ENCODE measurements at regions not wholly inside any gene's neighbourhood (a gene's known extent, or its start where the extent isn't known, plus 50 kb on each side); places are given as distances from the start of the nearest gene placed in this dataset.

GRCh38 chr3:181793006-181793405 lies 81.3 kb downstream of the SOX2 start:
- Histone ChIP-seq H4K8ac (ENCODE audit: low read depth, low read length) (no peak overlapping the region), H3K79me2 (ENCODE audit: control insufficient read depth, insufficient read depth, low read length, poor library complexity) (no peaks in the 10 kb centered on the region), H2AK5ac (ENCODE audit: low read length) (no peak overlapping the region), H3K79me1 (ENCODE audit: low read length) (no peaks in the 10 kb centered on the region), H3K27me3 (ENCODE audit: insufficient read depth, low read length) (no peaks in the 10 kb centered on the region), H2AFZ (ENCODE audit: insufficient read depth, low read length, poor library complexity) (no peak overlapping the region), H3K4ac (ENCODE audit: low read depth, low read length) (no peak overlapping the region), H3K14ac (ENCODE audit: low read length) (no peak overlapping the region), H4K91ac (ENCODE audit: low read depth, low read length) (no peak overlapping the region), H3K18ac (ENCODE audit: low read length) (no peak overlapping the region), H2BK5ac (ENCODE audit: low read depth, low read length, poor library complexity) (no peak overlapping the region), H3K9me3 (ENCODE audit: insufficient read depth, low read depth, low read length) (no peaks in the 10 kb centered on the region), H3K4me2 (ENCODE audit: low read length) (no peak overlapping the region), H3K9ac (ENCODE audit: low read length) (no peak overlapping the region), H3K23ac (ENCODE audit: low read length) (no peak overlapping the region), H4K12ac (ENCODE audit: low read depth, low read length) (no peak overlapping the region), H3K4me1 (ENCODE audit: control insufficient read depth in 1 of 2, insufficient read depth in 2 of 2, low read length in 2 of 2) (no peaks in the 10 kb centered on the region), H2BK120ac (ENCODE audit: insufficient read depth, low read length, poor library complexity) (no peak overlapping the region), H3K36me3 (ENCODE audit: control insufficient read depth in 1 of 2, insufficient read depth in 2 of 2, low read length in 2 of 2) (no peaks in the 10 kb centered on the region), H2BK12ac (ENCODE audit: low read length) (no peak overlapping the region), H3K27ac (ENCODE audit: low read depth, low read length) (no peak overlapping the region), H3K4me3 (ENCODE audit: low read depth, low read length) (no peak overlapping the region)
- DNase-seq = no peak
- WGBS (ENCODE audit: extremely low coverage, insufficient coverage, insufficient read length) = no CpG with 5 or more reads among the region's 7 CpGs

DNA sequence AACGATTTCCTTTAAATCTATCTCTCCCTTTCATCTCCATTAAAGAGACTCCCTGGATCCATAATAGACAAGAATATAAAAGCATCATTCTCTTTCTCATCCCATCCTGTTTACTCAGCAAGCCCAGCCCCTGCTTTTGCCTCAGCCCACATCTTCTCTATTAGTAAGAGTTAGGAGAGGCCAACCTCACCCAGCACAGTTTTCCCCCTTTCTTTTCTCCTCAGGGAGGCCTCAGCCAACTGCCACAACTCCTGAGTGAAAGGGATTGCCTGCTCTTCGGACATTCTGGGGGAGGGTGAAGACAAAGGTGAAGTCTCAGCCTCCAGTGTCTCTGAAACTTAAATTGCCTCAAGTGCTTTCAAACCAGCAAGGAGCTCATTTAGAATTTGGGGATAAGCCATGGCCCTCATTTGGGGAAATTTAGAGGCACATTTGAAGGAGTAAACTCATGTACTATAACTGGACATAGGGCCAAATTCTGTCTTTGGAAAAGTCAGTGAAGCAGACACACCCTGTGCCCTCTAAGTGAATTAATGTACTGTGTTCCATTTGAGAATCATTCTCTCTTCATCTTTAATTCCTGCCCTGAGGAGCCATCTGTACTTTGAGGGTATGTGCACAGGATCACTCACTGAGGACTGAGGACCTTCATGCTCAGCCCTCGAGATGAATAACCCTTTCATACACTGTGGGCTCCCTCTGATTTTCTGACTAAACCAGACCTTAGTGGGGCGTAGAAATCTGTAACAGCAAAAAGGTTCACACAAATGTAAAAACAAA lies 82.5 kb downstream of the SOX2 start:
- no peak for DNase-seq
- H4K91ac ChIP-seq (ENCODE audit: low read depth, low read length) = no peak overlapping the region
- H3K27me3 ChIP-seq (ENCODE audit: insufficient read depth, low read length) = no peaks in the 10 kb centered on the region
- H4K8ac ChIP-seq (ENCODE audit: low read depth, low read length) = no peak overlapping the region
- no peak overlapping the region for H3K4me3 ChIP-seq (ENCODE audit: low read depth, low read length)
- no CpG with 5 or more reads among the region's 4 CpGs for WGBS (ENCODE audit: extremely low coverage, insufficient coverage, insufficient read length)
- H3K4ac ChIP-seq (ENCODE audit: low read depth, low read length) = no peak overlapping the region
- H2BK5ac ChIP-seq (ENCODE audit: low read depth, low read length, poor library complexity) = no peak overlapping the region
- no peaks in the 10 kb centered on the region for H3K4me1 ChIP-seq (ENCODE audit: control insufficient read depth in 1 of 2, insufficient read depth in 2 of 2, low read length in 2 of 2)
- no peak overlapping the region for H3K4me2 ChIP-seq (ENCODE audit: low read length)
- H3K9ac ChIP-seq (ENCODE audit: low read length) = no peak overlapping the region
- H3K27ac ChIP-seq (ENCODE audit: low read depth, low read length) = no peak overlapping the region
- no peaks in the 10 kb centered on the region for H3K36me3 ChIP-seq (ENCODE audit: control insufficient read depth in 1 of 2, insufficient read depth in 2 of 2, low read length in 2 of 2)
- no peak overlapping the region for H2BK12ac ChIP-seq (ENCODE audit: low read length)
- no peak overlapping the region for H4K12ac ChIP-seq (ENCODE audit: low read depth, low read length)
- H3K79me2 ChIP-seq (ENCODE audit: control insufficient read depth, insufficient read depth, low read length, poor library complexity) = no peaks in the 10 kb centered on the region
- no peaks in the 10 kb centered on the region for H3K79me1 ChIP-seq (ENCODE audit: low read length)
- H2AK5ac ChIP-seq (ENCODE audit: low read length) = no peak overlapping the region
- no peak overlapping the region for H3K14ac ChIP-seq (ENCODE audit: low read length)
- H3K23ac ChIP-seq (ENCODE audit: low read length) = no peak overlapping the region
- no peaks in the 10 kb centered on the region for H3K9me3 ChIP-seq (ENCODE audit: insufficient read depth, low read depth, low read length)
- no peak overlapping the region for H2BK120ac ChIP-seq (ENCODE audit: insufficient read depth, low read length, poor library complexity)
- H3K18ac ChIP-seq (ENCODE audit: low read length) = no peak overlapping the region
- no peak overlapping the region for H2AFZ ChIP-seq (ENCODE audit: insufficient read depth, low read length, poor library complexity)

- H3K79me1 ChIP-seq (ENCODE audit: low read length) = no peaks in the 10 kb centered on the region
- no peaks in the 10 kb centered on the region for H3K36me3 ChIP-seq (ENCODE audit: control insufficient read depth in 1 of 2, insufficient read depth in 2 of 2, low read length in 2 of 2)
- no peak overlapping the region for H3K4me3 ChIP-seq (ENCODE audit: low read depth, low read length)
- H3K27me3 ChIP-seq (ENCODE audit: insufficient read depth, low read length) = no peaks in the 10 kb centered on the region
- no CpG with 5 or more reads among the region's 3 CpGs for WGBS (ENCODE audit: extremely low coverage, insufficient coverage, insufficient read length)
- no peak overlapping the region for H3K4me2 ChIP-seq (ENCODE audit: low read length)
- no peak overlapping the region for H3K23ac ChIP-seq (ENCODE audit: low read length)
- no peak overlapping the region for H3K4ac ChIP-seq (ENCODE audit: low read depth, low read length)
- DNase-seq = no peak
- H3K79me2 ChIP-seq (ENCODE audit: control insufficient read depth, insufficient read depth, low read length, poor library complexity) = no peaks in the 10 kb centered on the region
- H4K91ac ChIP-seq (ENCODE audit: low read depth, low read length) = no peak overlapping the region
- no peak overlapping the region for H3K9ac ChIP-seq (ENCODE audit: low read length)
- H3K4me1 ChIP-seq (ENCODE audit: control insufficient read depth in 1 of 2, insufficient read depth in 2 of 2, low read length in 2 of 2) = no peaks in the 10 kb centered on the region
- H4K12ac ChIP-seq (ENCODE audit: low read depth, low read length) = no peak overlapping the region
- no peak overlapping the region for H2AFZ ChIP-seq (ENCODE audit: insufficient read depth, low read length, poor library complexity)
- H2AK5ac ChIP-seq (ENCODE audit: low read length) = no peak overlapping the region
- no peak overlapping the region for H4K8ac ChIP-seq (ENCODE audit: low read depth, low read length)
- H3K27ac ChIP-seq (ENCODE audit: low read depth, low read length) = no peak overlapping the region
- H2BK12ac ChIP-seq (ENCODE audit: low read length) = no peak overlapping the region
- no peak overlapping the region for H2BK5ac ChIP-seq (ENCODE audit: low read depth, low read length, poor library complexity)
- no peak overlapping the region for H3K18ac ChIP-seq (ENCODE audit: low read length)
- no peak overlapping the region for H2BK120ac ChIP-seq (ENCODE audit: insufficient read depth, low read length, poor library complexity)
- no peak overlapping the region for H3K14ac ChIP-seq (ENCODE audit: low read length)
- H3K9me3 ChIP-seq (ENCODE audit: insufficient read depth, low read depth, low read length) = no peaks in the 10 kb centered on the region
Observed at GRCh38 chr3:181796641-181797040, 84.9 kb downstream of the SOX2 start.

DNA sequence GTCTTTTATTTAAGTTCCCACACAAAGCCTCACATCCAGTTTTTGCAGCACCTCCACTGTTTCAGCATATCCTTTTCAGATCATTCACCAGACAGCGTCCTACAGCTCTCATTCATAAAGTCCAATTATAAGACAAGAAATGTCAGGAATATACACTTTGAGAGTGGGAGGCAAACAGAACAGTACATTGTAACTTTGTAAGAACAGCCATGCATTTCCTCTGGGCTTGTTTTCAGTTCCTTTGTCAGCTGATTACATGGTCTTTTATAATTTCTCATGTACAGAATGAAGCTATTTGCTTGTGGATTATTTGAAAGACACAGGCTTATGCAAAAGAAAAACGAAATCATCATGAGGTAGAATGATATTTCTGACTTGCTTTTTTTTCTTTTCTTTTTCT lies 85.7 kb downstream of the SOX2 start:
- Histone ChIP-seq H2BK12ac (ENCODE audit: low read length) (no peak overlapping the region), H4K12ac (ENCODE audit: low read depth, low read length) (no peak overlapping the region)
- WGBS (ENCODE audit: extremely low coverage, insufficient coverage, insufficient read length) = no CpG with 5 or more reads among the region's 2 CpGs

More for the DNA sequence above, 85.7 kb downstream of the SOX2 start:
- H2BK5ac ChIP-seq (ENCODE audit: low read depth, low read length, poor library complexity) = no peak overlapping the region
- no peak overlapping the region for H3K18ac ChIP-seq (ENCODE audit: low read length)
- H3K27ac ChIP-seq (ENCODE audit: low read depth, low read length) = no peak overlapping the region
- H3K4me1 ChIP-seq (ENCODE audit: control insufficient read depth in 1 of 2, insufficient read depth in 2 of 2, low read length in 2 of 2) = no peaks in the 10 kb centered on the region
- H2AFZ ChIP-seq (ENCODE audit: insufficient read depth, low read length, poor library complexity) = no peak overlapping the region
- H3K79me2 ChIP-seq (ENCODE audit: control insufficient read depth, insufficient read depth, low read length, poor library complexity) = no peaks in the 10 kb centered on the region
- H2BK120ac ChIP-seq (ENCODE audit: insufficient read depth, low read length, poor library complexity) = no peak overlapping the region
- H3K9ac ChIP-seq (ENCODE audit: low read length) = no peak overlapping the region
- H3K27me3 ChIP-seq (ENCODE audit: insufficient read depth, low read length) = no peaks in the 10 kb centered on the region
- H3K36me3 ChIP-seq (ENCODE audit: control insufficient read depth in 1 of 2, insufficient read depth in 2 of 2, low read length in 2 of 2) = no peaks in the 10 kb centered on the region
- H3K23ac ChIP-seq (ENCODE audit: low read length) = no peak overlapping the region
- H3K9me3 ChIP-seq (ENCODE audit: insufficient read depth, low read depth, low read length) = no peaks in the 10 kb centered on the region
- H2AK5ac ChIP-seq (ENCODE audit: low read length) = no peak overlapping the region
- H3K4me3 ChIP-seq (ENCODE audit: low read depth, low read length) = no peak overlapping the region
- no peak for DNase-seq
- H3K79me1 ChIP-seq (ENCODE audit: low read length) = no peaks in the 10 kb centered on the region
- no peak overlapping the region for H3K4ac ChIP-seq (ENCODE audit: low read depth, low read length)
- H3K14ac ChIP-seq (ENCODE audit: low read length) = no peak overlapping the region
- no peak overlapping the region for H4K91ac ChIP-seq (ENCODE audit: low read depth, low read length)
- no peak overlapping the region for H3K4me2 ChIP-seq (ENCODE audit: low read length)
- no peak overlapping the region for H4K8ac ChIP-seq (ENCODE audit: low read depth, low read length)
